ENCODE measurements at regions not wholly inside any gene's neighbourhood (a gene's known extent, or its start where the extent isn't known, plus 50 kb on each side); places are given as distances from the start of the nearest gene placed in this dataset.
"Not testable (repeated sequence)": the region's sequence is repeated elsewhere in the genome, so short reads cannot be mapped to it uniquely, and the experiment has no call there.

- TF ChIP-seq, protein P1, sequence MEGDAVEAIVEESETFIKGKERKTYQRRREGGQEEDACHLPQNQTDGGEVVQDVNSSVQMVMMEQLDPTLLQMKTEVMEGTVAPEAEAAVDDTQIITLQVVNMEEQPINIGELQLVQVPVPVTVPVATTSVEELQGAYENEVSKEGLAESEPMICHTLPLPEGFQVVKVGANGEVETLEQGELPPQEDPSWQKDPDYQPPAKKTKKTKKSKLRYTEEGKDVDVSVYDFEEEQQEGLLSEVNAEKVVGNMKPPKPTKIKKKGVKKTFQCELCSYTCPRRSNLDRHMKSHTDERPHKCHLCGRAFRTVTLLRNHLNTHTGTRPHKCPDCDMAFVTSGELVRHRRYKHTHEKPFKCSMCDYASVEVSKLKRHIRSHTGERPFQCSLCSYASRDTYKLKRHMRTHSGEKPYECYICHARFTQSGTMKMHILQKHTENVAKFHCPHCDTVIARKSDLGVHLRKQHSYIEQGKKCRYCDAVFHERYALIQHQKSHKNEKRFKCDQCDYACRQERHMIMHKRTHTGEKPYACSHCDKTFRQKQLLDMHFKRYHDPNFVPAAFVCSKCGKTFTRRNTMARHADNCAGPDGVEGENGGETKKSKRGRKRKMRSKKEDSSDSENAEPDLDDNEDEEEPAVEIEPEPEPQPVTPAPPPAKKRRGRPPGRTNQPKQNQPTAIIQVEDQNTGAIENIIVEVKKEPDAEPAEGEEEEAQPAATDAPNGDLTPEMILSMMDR (conservative IDR thresholded peaks at IDR 0.05), result no peak
- H3K4me3 Mint-ChIP-seq, result no peak overlapping the region
- no peak overlapping the region for H3K27ac Mint-ChIP-seq (ENCODE audit: unreplicated experiment)
- peaks cover 21% of the 10 kb centered on the region for H3K27me3 Mint-ChIP-seq (ENCODE audit: low read depth)
- no peak for DNase-seq (ENCODE audit: low read depth, low spot score)
- peaks cover 4% of the 10 kb centered on the region for H3K36me3 Mint-ChIP-seq (ENCODE audit: low read depth)
- H3K4me1 Mint-ChIP-seq, result peaks cover 7% of the 10 kb centered on the region
- H3K9me3 Mint-ChIP-seq, result peaks cover 6% of the 10 kb centered on the region
Measured at GRCh38 chr20:1752045-1752444, 94.5 kb upstream of the SIRPG start.

DNA sequence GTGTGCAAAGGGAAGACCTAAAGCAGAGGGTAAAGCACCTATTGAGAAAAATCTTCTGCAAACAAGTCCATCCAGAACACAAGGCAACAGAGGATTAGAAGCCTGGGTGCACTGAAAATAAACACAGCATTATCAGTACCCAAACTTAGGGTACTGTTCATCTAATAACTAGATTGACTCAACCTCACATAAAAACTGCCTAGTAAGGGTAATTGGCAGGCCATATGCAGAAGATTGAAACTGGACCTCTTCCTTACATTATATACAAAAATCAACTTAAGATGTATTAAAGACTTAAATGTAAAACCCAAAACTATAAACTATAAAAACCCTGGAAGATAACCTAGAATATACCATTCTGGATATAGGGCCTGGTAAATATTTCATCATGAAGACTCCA lies 91.2 kb upstream of the SIRPG start:
- no peaks in the 10 kb centered on the region for H3K4me1 Mint-ChIP-seq
- peaks cover 6% of the 10 kb centered on the region for H3K9me3 Mint-ChIP-seq
- H3K27me3 Mint-ChIP-seq (ENCODE audit: low read depth), result peaks cover 16% of the 10 kb centered on the region
- DNase-seq (ENCODE audit: low read depth, low spot score), result no peak
- no peak overlapping the region for H3K4me3 Mint-ChIP-seq
- H3K36me3 Mint-ChIP-seq (ENCODE audit: low read depth), result peaks cover 4% of the 10 kb centered on the region
- TF ChIP-seq, protein P1 (conservative IDR thresholded peaks at IDR 0.05), result no peak
- H3K27ac Mint-ChIP-seq (ENCODE audit: unreplicated experiment), result no peak overlapping the region

DNA sequence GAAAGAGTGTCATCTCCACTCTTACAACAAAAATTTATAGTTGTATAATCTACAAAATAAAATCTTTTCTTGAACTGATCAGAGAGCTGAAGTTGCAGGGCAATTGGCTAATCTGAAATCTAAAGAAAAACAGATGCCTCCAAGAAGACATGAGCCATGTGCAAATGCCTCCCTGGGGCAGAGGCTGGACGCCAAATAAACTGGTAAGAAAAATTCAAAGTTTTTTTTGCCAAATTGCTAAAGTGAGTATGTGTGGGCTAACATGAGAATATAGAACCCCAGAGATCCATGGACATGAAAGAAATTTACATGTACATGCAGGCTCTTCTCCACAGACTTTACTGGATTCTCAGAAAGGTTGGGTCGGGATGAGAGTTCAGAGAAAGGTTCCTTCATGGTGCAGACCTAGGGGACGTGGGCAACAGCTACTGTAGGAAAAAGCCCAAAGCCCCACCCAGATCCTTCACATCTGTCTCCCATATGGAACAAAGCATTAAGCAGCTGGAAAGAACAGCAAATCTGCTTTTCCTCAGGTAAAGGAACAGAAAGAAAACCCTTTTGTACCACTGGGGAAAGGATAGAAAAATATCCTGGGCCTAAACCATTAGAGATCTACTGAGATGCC lies 90.5 kb upstream of the SIRPG start:
- TF ChIP-seq, protein P1 (conservative IDR thresholded peaks at IDR 0.05), result no peak
- Mint-ChIP-seq H3K9me3 (peaks cover 6% of the 10 kb centered on the region), H3K27ac (ENCODE audit: unreplicated experiment) (no peak overlapping the region), H3K36me3 (ENCODE audit: low read depth) (peaks cover 4% of the 10 kb centered on the region), H3K27me3 (ENCODE audit: low read depth) (peaks cover 15% of the 10 kb centered on the region), H3K4me1 (no peaks in the 10 kb centered on the region), H3K4me3 (no peak overlapping the region)
- no peak for DNase-seq (ENCODE audit: low read depth, low spot score)

- not testable (repeated sequence) for H3K4me1 Mint-ChIP-seq; H3K4me3 Mint-ChIP-seq; DNase-seq (ENCODE audit: low read depth, low spot score); H3K36me3 Mint-ChIP-seq (ENCODE audit: low read depth); H3K9me3 Mint-ChIP-seq; H3K27ac Mint-ChIP-seq (ENCODE audit: unreplicated experiment)
- peaks cover 39% of the 10 kb centered on the region for H3K27me3 Mint-ChIP-seq (ENCODE audit: low read depth)
Measured at GRCh38 chr20:1742049-1742434, 84.5 kb upstream of the SIRPG start.

GRCh38 chr20:1741309-1742048 lies 83.9 kb upstream of the SIRPG start:
- DNase-seq (ENCODE audit: low read depth, low spot score), result no peak
- Mint-ChIP-seq H3K27me3 (ENCODE audit: low read depth) (peaks cover 42% of the 10 kb centered on the region), H3K27ac (ENCODE audit: unreplicated experiment) (no peak overlapping the region), H3K4me3 (no peak overlapping the region), H3K9me3 (no peaks in the 10 kb centered on the region), H3K4me1 (no peaks in the 10 kb centered on the region), H3K36me3 (ENCODE audit: low read depth) (no peaks in the 10 kb centered on the region)
- TF ChIP-seq, protein P1 (conservative IDR thresholded peaks at IDR 0.05), result no peak

DNA sequence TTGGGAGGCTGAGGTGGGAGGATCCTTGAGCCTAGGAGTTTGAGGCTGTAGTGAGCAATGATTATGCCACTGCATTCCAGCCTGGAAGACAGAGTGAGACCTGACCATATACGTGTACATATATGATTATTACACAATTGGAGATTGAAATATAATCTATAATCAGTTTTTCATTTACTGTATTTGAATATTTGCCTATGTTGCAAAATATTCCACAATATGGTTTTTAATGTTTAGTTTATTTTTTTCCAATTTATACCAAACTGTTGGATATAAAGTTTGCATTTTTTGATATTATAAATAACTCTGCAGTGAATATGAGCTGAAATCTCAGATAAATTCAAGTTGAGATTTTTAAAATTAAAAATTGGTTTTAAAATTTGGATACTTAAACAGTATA lies 79.6 kb upstream of the SIRPG start:
- Mint-ChIP-seq H3K4me1 (no peaks in the 10 kb centered on the region), H3K9me3 (no peaks in the 10 kb centered on the region), H3K36me3 (ENCODE audit: low read depth) (no peaks in the 10 kb centered on the region), H3K27ac (ENCODE audit: unreplicated experiment) (no peak overlapping the region), H3K27me3 (ENCODE audit: low read depth) (peaks cover 55% of the 10 kb centered on the region), H3K4me3 (no peak overlapping the region)
- DNase-seq (ENCODE audit: low read depth, low spot score), result no peak
- TF ChIP-seq, protein P1 (conservative IDR thresholded peaks at IDR 0.05), result no peak
